Adrenal gland (tissue), 9 donors: ENCODE measurements at regions not wholly inside any gene's neighbourhood (a gene's known extent, or its start where the extent isn't known, plus 50 kb on each side); places are given as distances from the start of the nearest gene placed in this dataset.
"Not testable (repeated sequence)": the region's sequence is repeated elsewhere in the genome, so short reads cannot be mapped to it uniquely, and the experiment has no call there.

ENCODE experiments used
- DNase-seq, 7 donors: peaks; one replicate each; pipeline ENCODE4 v3.0.0-alpha.2; 2019 to 2020
- H3K27ac ChIP-seq, 5 donors: fragments of 200-600 bp; sonication (generic) in 4 of 5; 1 replicate in 3 of 5; 2 replicates in 2 of 5; pipeline versions ENCODE4 v1.5.1 to v1.8.0; 2016 to 2020; ENCODE audit warnings: mild to moderate bottlenecking in 1 of 5
- H3K27me3 ChIP-seq: fragments of 200-600 bp; 2 replicates; pipeline ENCODE4 v1.8.0; 2021
- H3K36me3 ChIP-seq, 2 donors: fragments of 200-600 bp; replicated peaks in 1 of 2; 1 replicate in 1 of 2; 2 replicates in 1 of 2; pipeline versions ENCODE4 v1.5.1 to v1.8.0; 2018 to 2022
- H3K4me1 ChIP-seq, 2 donors: fragments of 200-600 bp; replicated peaks in 1 of 2; 1 replicate in 1 of 2; 2 replicates in 1 of 2; pipeline versions ENCODE4 v1.5.1 to v1.8.0; 2018 to 2021
- H3K4me3 ChIP-seq, 4 donors: fragments of 200-600 bp; sonication (generic) in 3 of 4; one replicate each; pipeline ENCODE4 v1.5.1; 2016 to 2018
- H3K9me3 ChIP-seq, 3 donors: fragments of 200-600 bp; sonication (generic) in 1 of 3; replicated peaks in 1 of 3; 1 replicate in 2 of 3; 2 replicates in 1 of 3; pipeline versions ENCODE4 v1.5.1 to v1.8.0; 2016 to 2021
- POLR2A ChIP-seq, 2 donors: fragments of 450-650 bp; IDR thresholded peaks; one replicate each; pipeline ENCODE4 v1.6.1; 2017; ENCODE audit warnings: antibody characterized with exemption in 2 of 2, mild to moderate bottlenecking in 2 of 2, moderate library complexity in 1 of 2
- WGBS, 4 donors: extraction: QIAGEN DNeasy Blood & Tissue Kit in 2 of 4; methylation state at CpG; one replicate each; pipeline versions ENCODE4 v1.1.5 to v1.1.7; 2013 to 2017; 5-methylcytosine and 5-hydroxymethylcytosine counted together
- intact Hi-C, 2 donors: fragments of 100-400 bp; cut with DNase I; formaldehyde crosslinking; loops; one replicate each; pipeline versions ENCODE4 v1.14.1 to v1.15.0; 2022 to 2023
- TF ChIP-seq, protein P1 (sequence below), 6 experiments: fragments of 450-650 bp in 4 of 6; fragments of 200-600 bp in 2 of 6; sonication (generic) in 1 of 6; IDR thresholded peaks; 1 replicate in 5 of 6; 2 replicates in 1 of 6; pipeline versions ENCODE4 v1.5.1 to v1.8.0; 2016 to 2021; ENCODE audit warnings: antibody characterized with exemption in 6 of 6, mild to moderate bottlenecking in 2 of 6, moderate library complexity in 1 of 6
- donor health status: healthy with polysubstance abuse.
- donor health status: Bipolar disorder and iron deficiency.
- donor health status: DM: yes; HTN: yes; CAD: no.
- donor health status: DM: no; HTN: no; CAD: no.
- donor health status: DM: no; HTN: no; CAD: no.

DNA sequence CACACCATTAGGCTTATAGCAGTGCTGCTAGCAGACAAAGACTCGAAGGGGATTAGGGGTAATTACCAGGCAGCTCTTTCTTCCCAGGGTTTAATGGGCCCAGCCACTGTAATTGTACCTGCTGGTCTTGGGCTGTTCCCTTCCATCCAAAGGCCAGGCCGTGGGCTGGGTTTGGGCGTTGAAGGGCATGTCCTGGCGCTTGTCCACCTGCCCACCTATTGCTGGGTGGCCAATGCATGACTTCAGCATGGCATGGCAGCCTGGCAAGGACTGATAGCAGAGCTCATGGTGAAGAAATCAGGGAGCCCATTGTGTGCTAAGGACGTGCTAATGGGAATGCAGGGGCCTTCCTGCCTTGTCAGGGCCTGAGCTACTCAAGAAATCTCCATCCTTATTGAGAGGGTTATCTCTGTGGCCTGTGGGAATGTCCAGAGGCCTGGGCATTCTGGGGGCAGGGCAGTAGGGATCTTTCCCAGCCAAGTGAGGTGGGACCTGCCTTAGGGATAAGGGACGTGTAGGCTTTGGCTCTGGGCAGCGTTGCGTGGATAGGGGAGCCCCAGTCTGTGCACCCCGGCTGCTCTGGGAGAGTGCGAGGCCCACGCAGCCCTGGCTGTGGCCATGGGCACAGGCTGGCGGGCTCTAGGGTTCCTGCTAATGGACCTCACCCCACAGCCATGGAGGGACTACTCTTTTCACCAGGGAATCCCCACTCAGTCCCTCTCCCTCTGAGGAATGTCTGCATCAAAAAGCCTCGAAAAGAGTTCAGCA is 116.1 kb upstream of the PITX1 start:
- Histone ChIP-seq H3K36me3 (no peaks in the 10 kb centered on the region), H3K27ac (no peak overlapping the region), H3K4me3 (no peak overlapping the region), H3K4me1 (no peaks in the 10 kb centered on the region), H3K9me3 (no peaks in the 10 kb centered on the region), H3K27me3 (no peaks in the 10 kb centered on the region)
- TF ChIP-seq POLR2A (IDR thresholded peaks at IDR 0.05), result no peak
- TF ChIP-seq, protein P1, sequence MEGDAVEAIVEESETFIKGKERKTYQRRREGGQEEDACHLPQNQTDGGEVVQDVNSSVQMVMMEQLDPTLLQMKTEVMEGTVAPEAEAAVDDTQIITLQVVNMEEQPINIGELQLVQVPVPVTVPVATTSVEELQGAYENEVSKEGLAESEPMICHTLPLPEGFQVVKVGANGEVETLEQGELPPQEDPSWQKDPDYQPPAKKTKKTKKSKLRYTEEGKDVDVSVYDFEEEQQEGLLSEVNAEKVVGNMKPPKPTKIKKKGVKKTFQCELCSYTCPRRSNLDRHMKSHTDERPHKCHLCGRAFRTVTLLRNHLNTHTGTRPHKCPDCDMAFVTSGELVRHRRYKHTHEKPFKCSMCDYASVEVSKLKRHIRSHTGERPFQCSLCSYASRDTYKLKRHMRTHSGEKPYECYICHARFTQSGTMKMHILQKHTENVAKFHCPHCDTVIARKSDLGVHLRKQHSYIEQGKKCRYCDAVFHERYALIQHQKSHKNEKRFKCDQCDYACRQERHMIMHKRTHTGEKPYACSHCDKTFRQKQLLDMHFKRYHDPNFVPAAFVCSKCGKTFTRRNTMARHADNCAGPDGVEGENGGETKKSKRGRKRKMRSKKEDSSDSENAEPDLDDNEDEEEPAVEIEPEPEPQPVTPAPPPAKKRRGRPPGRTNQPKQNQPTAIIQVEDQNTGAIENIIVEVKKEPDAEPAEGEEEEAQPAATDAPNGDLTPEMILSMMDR (IDR thresholded peaks at IDR 0.05), result no peak
- intact Hi-C loops, result no loop called here
- DNase-seq, result no peak
- 76 to 83% (median 80%) methylated on average over 10 to 13 of the region's 13 CpGs for WGBS, 4 donors

DNA sequence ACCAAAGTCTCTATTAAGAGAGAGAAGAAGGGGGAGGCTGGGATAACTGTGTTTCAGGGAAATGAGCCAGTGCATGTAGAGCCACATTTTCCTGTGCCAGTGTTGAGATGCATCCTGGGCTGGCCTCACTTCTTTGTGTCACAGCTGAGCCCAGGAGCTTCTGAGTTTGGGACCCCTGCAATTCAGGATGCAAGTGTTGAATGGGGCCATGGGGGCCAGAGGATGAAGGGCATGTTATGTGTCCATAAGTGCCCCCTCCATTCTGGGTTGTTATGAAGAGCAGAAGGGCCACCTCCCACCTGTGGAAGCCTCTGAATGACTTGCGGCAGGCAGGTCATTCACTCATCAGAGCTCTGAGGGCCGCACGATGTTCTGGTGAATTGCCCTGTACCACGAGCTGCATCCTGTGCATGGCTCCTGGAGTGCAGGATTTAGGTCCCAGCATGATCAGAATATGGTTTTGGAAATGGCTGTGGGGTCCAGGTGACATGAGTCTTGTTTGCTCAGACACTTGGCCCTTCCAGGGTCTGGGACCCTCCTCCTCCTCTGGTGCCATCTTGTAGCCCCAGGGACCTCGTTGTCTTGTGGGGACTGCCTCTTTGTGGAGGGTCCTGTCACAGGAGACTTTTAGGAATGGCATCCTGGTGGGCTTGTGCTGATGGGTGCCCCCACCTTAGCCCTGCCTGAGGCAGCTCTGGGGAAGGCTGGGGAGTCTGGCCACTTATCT is 115.4 kb upstream of the PITX1 start:
- H3K27ac ChIP-seq, result no peak overlapping the region
- H3K4me1 ChIP-seq, result no peaks in the 10 kb centered on the region
- 66 to 85% (median 80%) methylated on average over 3 to 5 of the region's 5 CpGs for WGBS, 4 donors
- no peak for DNase-seq
- no peak overlapping the region for H3K4me3 ChIP-seq
- intact Hi-C loops, result no loop called here
- no peaks in the 10 kb centered on the region for H3K9me3 ChIP-seq
- TF ChIP-seq, protein P1 (IDR thresholded peaks at IDR 0.05), result no peak
- no peak for TF ChIP-seq POLR2A (IDR thresholded peaks at IDR 0.05)
- no peaks in the 10 kb centered on the region for H3K36me3 ChIP-seq
- no peaks in the 10 kb centered on the region for H3K27me3 ChIP-seq

DNA sequence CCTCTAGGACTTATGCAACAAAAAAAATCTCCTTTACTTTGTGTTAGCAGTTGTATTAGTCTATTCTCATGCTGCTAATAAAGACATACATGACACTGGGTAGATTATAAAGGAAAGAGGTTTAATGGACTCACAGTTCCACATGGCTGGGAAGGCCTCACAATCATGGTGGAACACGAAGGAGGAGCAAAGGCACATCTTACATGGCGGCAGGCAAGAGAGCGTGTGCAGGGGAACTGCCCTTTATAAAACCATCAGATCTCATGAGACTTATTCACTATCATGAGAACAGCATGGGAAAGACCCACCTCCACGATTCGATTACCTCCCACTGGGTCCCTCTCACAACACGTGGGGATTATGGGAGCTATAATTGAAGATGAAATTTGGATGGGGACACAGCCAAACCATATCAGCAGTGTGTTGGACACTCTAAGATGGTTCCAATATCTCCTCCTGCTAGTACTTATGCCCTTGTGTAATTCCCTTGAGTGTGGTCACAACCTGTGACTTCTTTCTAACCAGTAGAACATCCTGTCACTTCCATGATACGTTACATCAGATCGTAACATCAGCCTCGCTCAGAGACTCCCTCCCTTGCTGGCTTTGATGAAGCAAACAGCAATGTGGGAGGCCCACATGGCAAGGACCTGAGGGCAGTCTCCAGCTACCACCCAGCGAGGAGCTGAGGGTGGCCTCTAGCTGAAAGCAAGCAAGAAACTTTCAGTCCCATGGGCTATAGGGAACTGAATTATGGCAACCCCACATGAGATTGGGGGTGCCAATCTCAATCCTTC is 113.5 kb upstream of the PITX1 start:
- Histone ChIP-seq H3K4me1 (no peaks in the 10 kb centered on the region), H3K27ac (no peak overlapping the region), H3K4me3 (no peak overlapping the region), H3K27me3 (no peaks in the 10 kb centered on the region), H3K9me3 (no peaks in the 10 kb centered on the region), H3K36me3 (no peaks in the 10 kb centered on the region)
- TF ChIP-seq, protein P1 (IDR thresholded peaks at IDR 0.05), result no peak
- TF ChIP-seq POLR2A (IDR thresholded peaks at IDR 0.05), result no peak
- no peak for DNase-seq
- intact Hi-C loops, result no loop called here
- 85 to 93% (median 90%) methylated on average over 10 of the region's 10 CpGs for WGBS, 4 donors

DNA sequence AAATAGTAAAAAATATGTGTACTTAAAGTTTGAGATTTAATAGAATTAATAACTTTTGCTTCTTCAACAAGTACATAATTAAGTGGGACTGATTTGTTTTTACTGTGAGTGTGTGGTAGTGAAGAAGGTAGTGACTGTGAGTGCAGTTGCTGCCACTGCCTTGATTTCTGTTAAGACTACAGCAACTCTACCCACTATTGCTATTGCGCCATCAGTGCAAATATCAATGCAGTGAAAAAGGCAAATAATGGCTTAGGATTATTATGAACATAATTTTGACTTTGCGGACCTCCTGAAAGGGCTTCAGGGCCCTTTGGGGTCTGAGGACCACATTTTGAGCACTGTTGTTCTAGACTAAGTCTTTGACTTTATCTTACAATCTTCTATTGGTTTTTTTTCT is 112.0 kb upstream of the PITX1 start:
- no peak for DNase-seq
- H3K4me3 ChIP-seq, result no peak overlapping the region
- H3K9me3 ChIP-seq, result no peaks in the 10 kb centered on the region
- no peak overlapping the region for H3K27ac ChIP-seq
- no peaks in the 10 kb centered on the region for H3K4me1 ChIP-seq
- H3K27me3 ChIP-seq, result no peaks in the 10 kb centered on the region
- intact Hi-C loops, result no loop called here
- WGBS, 4 donors, result 92 to 96% (median 94%) methylated on average over 2 of the region's 2 CpGs
- no peak for TF ChIP-seq POLR2A (IDR thresholded peaks at IDR 0.05)
- TF ChIP-seq, protein P1 (IDR thresholded peaks at IDR 0.05), result no peak
- H3K36me3 ChIP-seq, result no peaks in the 10 kb centered on the region

DNA sequence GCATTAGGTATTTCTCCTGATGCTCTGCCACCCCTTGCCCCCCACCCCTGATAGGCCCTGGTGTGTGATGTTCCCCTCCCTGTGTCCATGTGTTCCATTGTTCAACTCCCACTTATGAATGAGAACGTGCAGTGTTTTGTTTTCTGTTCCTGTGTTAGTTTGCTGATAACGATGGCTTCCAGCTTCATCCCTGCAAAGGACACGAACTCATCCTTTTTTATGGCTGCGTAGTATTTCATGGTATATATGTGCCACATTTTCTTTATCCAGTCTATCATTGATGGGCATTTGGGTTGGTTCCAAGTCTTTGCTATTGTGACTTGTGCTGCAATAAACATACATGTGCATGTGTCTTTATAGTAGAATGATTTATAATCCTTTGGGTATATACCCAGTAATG is 109.7 kb upstream of the PITX1 start:
- H3K9me3 ChIP-seq, H3K36me3 ChIP-seq, H3K27ac ChIP-seq, H3K4me1 ChIP-seq, H3K4me3 ChIP-seq, intact Hi-C loops, H3K27me3 ChIP-seq, DNase-seq: not testable (repeated sequence)
- 72 to 76% (median 74%) methylated on average over 4 of the region's 4 CpGs for WGBS, 4 donors
